Endodermal cell (in vitro differentiated cells): ENCODE measurements at regions not wholly inside any gene's neighbourhood (a gene's known extent, or its start where the extent isn't known, plus 50 kb on each side); places are given as distances from the start of the nearest gene placed in this dataset.
"Not testable (repeated sequence)": the region's sequence is repeated elsewhere in the genome, so short reads cannot be mapped to it uniquely, and the experiment has no call there.

Experiments used
- DNase-seq: peaks from one replicate; pipeline ENCODE4 v3.0.0-alpha.2; 2017
- H3K27ac ChIP-seq: 2 replicates; pipeline ENCODE4 v1.5.1; 2013; ENCODE audit warnings: mild to moderate bottlenecking, low read depth, low read length, moderate library complexity
- H3K27me3 ChIP-seq: 2 replicates; pipeline ENCODE4 v1.6.1; 2013; ENCODE audit warnings: mild to moderate bottlenecking, low read length, moderate library complexity; ENCODE audit not compliant: insufficient read depth, control insufficient read depth, poor library complexity, severe bottlenecking
- H3K36me3 ChIP-seq: 2 replicates; pipeline ENCODE4 v1.7.0; 2013; ENCODE audit warnings: mild to moderate bottlenecking, low read length, moderate library complexity; ENCODE audit not compliant: control insufficient read depth, insufficient read depth
- H3K4me1 ChIP-seq: one replicate; pipeline ENCODE4 v1.7.0; 2013; ENCODE audit warnings: low read length; ENCODE audit not compliant: control insufficient read depth, insufficient read depth
- H3K4me3 ChIP-seq: 2 replicates; pipeline ENCODE4 v1.5.1; 2013; ENCODE audit warnings: mild to moderate bottlenecking, low read length, moderate library complexity
- H3K9ac ChIP-seq: 2 replicates; pipeline ENCODE4 v1.6.1; 2013; ENCODE audit warnings: mild to moderate bottlenecking, low read length, moderate library complexity; ENCODE audit not compliant: poor library complexity, severe bottlenecking; ENCODE audit errors: extremely low read depth
- H3K9me3 ChIP-seq: 2 replicates; pipeline ENCODE4 v1.6.1; 2013; ENCODE audit warnings: mild to moderate bottlenecking, low read length, moderate library complexity; ENCODE audit not compliant: control insufficient read depth
- H3K27ac Mint-ChIP-seq: 2 replicates; pipeline ENCODE4 v1.8.0; 2020; ENCODE audit warnings: mixed read lengths
- H3K27me3 Mint-ChIP-seq: 2 replicates; pipeline ENCODE4 v1.8.0; 2021; ENCODE audit warnings: mild to moderate bottlenecking, mixed read lengths; ENCODE audit not compliant: insufficient read depth
- H3K36me3 Mint-ChIP-seq: 2 replicates; pipeline ENCODE4 v1.8.0; 2020; ENCODE audit warnings: low read depth, mixed read lengths
- H3K4me1 Mint-ChIP-seq: 2 replicates; pipeline ENCODE4 v1.8.0; 2020; ENCODE audit warnings: mixed read lengths
- H3K4me3 Mint-ChIP-seq: 2 replicates; pipeline ENCODE4 v1.8.0; 2020; ENCODE audit warnings: mild to moderate bottlenecking, moderate library complexity, mixed read lengths
- H3K9me3 Mint-ChIP-seq: 2 replicates; pipeline ENCODE4 v1.8.0; 2020; ENCODE audit warnings: mild to moderate bottlenecking, mixed read lengths
- CTCF ChIP-seq: fragments of 200-600 bp; sonication (generic); conservative IDR thresholded peaks from 2 replicates; pipeline ENCODE4 v1.5.0; 2021; ENCODE audit warnings: antibody characterized with exemption, mild to moderate bottlenecking
- WGBS, 2 experiments: methylation state at CpG; one replicate each; pipeline versions ENCODE4 v1.1.5 to v1.1.7; 2013; ENCODE audit warnings: missing lambda C conversion rate in 2 of 2, mixed read lengths in 1 of 2; ENCODE audit not compliant: insufficient coverage in 1 of 2, insufficient read length in 1 of 2; 5-methylcytosine and 5-hydroxymethylcytosine counted together

- H3K9ac ChIP-seq: no peak overlapping the region
- H3K36me3 ChIP-seq: no peaks in the 10 kb centered on the region
- H3K27ac ChIP-seq: no peak overlapping the region
- H3K27me3 Mint-ChIP-seq: peaks cover 3% of the 10 kb centered on the region
- peaks cover 10% of the 10 kb centered on the region for H3K9me3 Mint-ChIP-seq
- no peaks in the 10 kb centered on the region for H3K27me3 ChIP-seq
- no peaks in the 10 kb centered on the region for H3K36me3 Mint-ChIP-seq
- H3K27ac Mint-ChIP-seq: no peak overlapping the region
- WGBS, 2 experiments: 95 to 96% methylated on average over 10 to 14 of the region's 14 CpGs
- peaks cover 6% of the 10 kb centered on the region for H3K4me1 Mint-ChIP-seq
- peaks cover 7% of the 10 kb centered on the region for H3K9me3 ChIP-seq
- no peak overlapping the region for H3K4me3 ChIP-seq
- TF ChIP-seq CTCF: no peak
- H3K4me1 ChIP-seq: no peaks in the 10 kb centered on the region
- no peak for DNase-seq
- H3K4me3 Mint-ChIP-seq: no peak overlapping the region
These were observed 72.3 kb upstream of the RFLNA start for GRCh38 chr12:124222368-124223245.

- H3K4me1 ChIP-seq, H3K27me3 ChIP-seq, H3K36me3 ChIP-seq, H3K4me3 Mint-ChIP-seq, H3K36me3 Mint-ChIP-seq, H3K27ac ChIP-seq, H3K4me1 Mint-ChIP-seq, H3K4me3 ChIP-seq, H3K27me3 Mint-ChIP-seq, H3K27ac Mint-ChIP-seq, DNase-seq, H3K9me3 ChIP-seq, H3K9me3 Mint-ChIP-seq, H3K9ac ChIP-seq: not testable (repeated sequence)
- 91 to 96% methylated on average over 11 to 12 of the region's 12 CpGs for WGBS, 2 experiments
These were observed 71.2 kb upstream of the RFLNA start for GRCh38 chr12:124223733-124224138.

GRCh38 chr12:124224535-124225110, 70.3 kb upstream of the RFLNA start:
- Histone ChIP-seq H3K4me1 (no peaks in the 10 kb centered on the region), H3K27me3 (no peaks in the 10 kb centered on the region), H3K27ac (no peak overlapping the region), H3K4me3 (no peak overlapping the region), H3K36me3 (no peaks in the 10 kb centered on the region), H3K9me3 (peaks cover 7% of the 10 kb centered on the region), H3K9ac (no peak overlapping the region)
- Mint-ChIP-seq H3K36me3 (no peaks in the 10 kb centered on the region), H3K27me3 (peaks cover 13% of the 10 kb centered on the region), H3K4me3 (no peak overlapping the region), H3K9me3 (peaks cover 10% of the 10 kb centered on the region), H3K27ac (no peak overlapping the region), H3K4me1 (no peaks in the 10 kb centered on the region)
- no peak for DNase-seq
- TF ChIP-seq CTCF: no peak
- 87 to 89% methylated on average over 16 to 19 of the region's 19 CpGs for WGBS, 2 experiments
